ENCODE measurements at regions not wholly inside any gene's neighbourhood (a gene's known extent, or its start where the extent isn't known, plus 50 kb on each side); places are given as distances from the start of the nearest gene placed in this dataset.
"Not testable (repeated sequence)": the region's sequence is repeated elsewhere in the genome, so short reads cannot be mapped to it uniquely, and the experiment has no call there.

- Histone ChIP-seq H3K9ac (peak overlapping the region in 2 of 11 experiments; percentile 24 to 33; a peak in 3 of 22 replicates), H3K4me3 (peak overlapping the region; percentile 34 to 62 (median 50))
These were observed 50.5 kb upstream of the TUBA3D start for GRCh38 chr2:131425231-131425941.

GRCh38 chr2:131424605-131425114 is 51.3 kb upstream of the TUBA3D start:
- peak overlapping the region; percentile 34 to 62 (median 50); a peak in 18 of 20 replicates for H3K4me3 ChIP-seq
- peaks cover 0 to 16% (median 0%) of the 10 kb centered on the region in 10 experiments; a peak in 7 of 20 replicates for H3K4me1 ChIP-seq
- not testable (repeated sequence) for H3K36me3 ChIP-seq; H3K9me3 ChIP-seq (replicated peaks in 1 of 11); H3K27ac ChIP-seq; H4K20me1 ChIP-seq
- H3K27me3 ChIP-seq = peaks cover 49 to 70% (median 56%) of the 10 kb centered on the region in 11 experiments
- H3K4me2 ChIP-seq = peak overlapping the region; percentile 49 to 80 (median 66)
- 0 out of 22 replicates have a peak overlapping the region, but pooled peaks of 1 of the 11 experiments have one; percentile 24 for H3K9ac ChIP-seq

More at GRCh38 chr2:131425231-131425941, 50.5 kb upstream of the TUBA3D start:
- no peak for TF ChIP-seq Cebpa-rat (IDR thresholded peaks at IDR 0.05)
- peaks cover 49 to 70% (median 56%) of the 10 kb centered on the region in 11 experiments for H3K27me3 ChIP-seq
- no peak overlapping the region for H3K27ac ChIP-seq
- H3K4me1 ChIP-seq = peaks cover 0 to 16% (median 0%) of the 10 kb centered on the region in 10 experiments; a peak in 7 of 20 replicates
- no peaks in the 10 kb centered on the region for H3K36me3 ChIP-seq
- no peaks in the 10 kb centered on the region; a peak in 2 of 22 replicates for H4K20me1 ChIP-seq
- no peaks in the 10 kb centered on the region for H3K9me3 ChIP-seq (replicated peaks in 1 of 11)
- peak overlapping the region; percentile 49 to 80 (median 66) for H3K4me2 ChIP-seq

GRCh38 chr2:131420751-131421150 is 55.2 kb upstream of the TUBA3D start:
- not testable (repeated sequence) for H3K4me1 ChIP-seq; H3K27ac ChIP-seq; H3K9me3 ChIP-seq (replicated peaks in 1 of 11); H3K4me2 ChIP-seq; H4K20me1 ChIP-seq; H3K4me3 ChIP-seq; H3K9ac ChIP-seq; H3K36me3 ChIP-seq
- H3K27me3 ChIP-seq = peaks cover 33 to 45% (median 40%) of the 10 kb centered on the region in 11 experiments

- no peak overlapping the region for H3K4me2 ChIP-seq
- H3K4me3 ChIP-seq = no peak overlapping the region
- no peaks in the 10 kb centered on the region for H3K36me3 ChIP-seq
- H3K9ac ChIP-seq = no peak overlapping the region
- no peak overlapping the region for H3K27ac ChIP-seq
- peaks cover 20 to 32% (median 27%) of the 10 kb centered on the region in 11 experiments for H3K27me3 ChIP-seq
- no peaks in the 10 kb centered on the region for H3K9me3 ChIP-seq (replicated peaks in 1 of 11)
- no peaks in the 10 kb centered on the region for H4K20me1 ChIP-seq
- no peak for TF ChIP-seq Cebpa-rat (IDR thresholded peaks at IDR 0.05)
- H3K4me1 ChIP-seq = no peaks in the 10 kb centered on the region
These were observed 55.5 kb upstream of the RAB6D start for GRCh38 chr2:131419441-131419840.

- no peaks in the 10 kb centered on the region for H3K9me3 ChIP-seq (replicated peaks in 1 of 11)
- H3K4me2 ChIP-seq = no peak overlapping the region
- no peaks in the 10 kb centered on the region for H4K20me1 ChIP-seq
- no peaks in the 10 kb centered on the region for H3K36me3 ChIP-seq
- H3K4me3 ChIP-seq = no peak overlapping the region
- H3K27ac ChIP-seq = no peak overlapping the region
- no peak overlapping the region for H3K9ac ChIP-seq
- H3K4me1 ChIP-seq = no peaks in the 10 kb centered on the region
- no peak for TF ChIP-seq Cebpa-rat (IDR thresholded peaks at IDR 0.05)
- peaks cover 12 to 24% (median 19%) of the 10 kb centered on the region in 11 experiments for H3K27me3 ChIP-seq
These were observed 54.7 kb upstream of the RAB6D start for GRCh38 chr2:131418625-131419024.

GRCh38 chr2:131417886-131418285 is 53.9 kb upstream of the RAB6D start:
- no peak for TF ChIP-seq Cebpa-rat (IDR thresholded peaks at IDR 0.05)
- H3K4me2 ChIP-seq = no peak overlapping the region
- no peak overlapping the region for H3K27ac ChIP-seq
- H4K20me1 ChIP-seq = no peaks in the 10 kb centered on the region
- no peaks in the 10 kb centered on the region for H3K9me3 ChIP-seq (replicated peaks in 1 of 11)
- H3K36me3 ChIP-seq = no peaks in the 10 kb centered on the region
- H3K4me3 ChIP-seq = no peak overlapping the region
- H3K9ac ChIP-seq = no peak overlapping the region
- H3K4me1 ChIP-seq = no peaks in the 10 kb centered on the region
- H3K27me3 ChIP-seq = peaks cover 6 to 16% (median 12%) of the 10 kb centered on the region in 11 experiments; a peak in 19 of 22 replicates

- Histone ChIP-seq H3K36me3 (no peaks in the 10 kb centered on the region), H3K27ac (no peak overlapping the region), H3K4me3 (no peak overlapping the region), H3K4me1 (no peaks in the 10 kb centered on the region), H3K9ac (no peak overlapping the region), H4K20me1 (no peaks in the 10 kb centered on the region), H3K4me2 (no peak overlapping the region), H3K27me3 (no peaks in the 10 kb centered on the region), H3K9me3 (replicated peaks in 1 of 11) (no peaks in the 10 kb centered on the region)
- TF ChIP-seq Cebpa-rat (IDR thresholded peaks at IDR 0.05) = no peak
These were observed 49.8 kb upstream of the RAB6D start for GRCh38 chr2:131413785-131414184.
